ENCODE measurements at regions not wholly inside any gene's neighbourhood (a gene's known extent, or its start where the extent isn't known, plus 50 kb on each side); places are given as distances from the start of the nearest gene placed in this dataset.

DNA sequence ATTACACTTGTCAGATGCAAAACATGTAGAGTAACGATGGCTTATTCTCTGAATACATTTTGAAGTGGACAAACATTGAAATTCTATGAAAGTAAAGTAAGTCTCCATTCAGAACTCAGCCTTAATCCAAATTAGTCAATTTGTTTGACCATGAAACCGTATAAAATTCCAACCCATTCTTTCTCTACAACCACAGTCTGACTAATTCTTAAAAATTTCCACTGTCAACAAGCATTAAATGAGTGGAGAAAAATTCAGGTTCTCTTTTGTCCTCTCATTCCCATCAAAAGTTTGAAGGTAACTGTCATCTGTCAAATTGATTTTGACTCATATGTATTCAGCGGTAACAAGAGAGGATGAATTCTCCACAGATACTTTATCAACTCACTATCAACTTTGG, 1031.5 kb downstream of the SORCS1 start:
- no peak overlapping the region for H3K4ac ChIP-seq (ENCODE audit: low read depth, low read length)
- H3K9ac ChIP-seq (ENCODE audit: low read depth, low read length): no peak overlapping the region
- no peaks in the 10 kb centered on the region for H3K4me1 ChIP-seq (ENCODE audit: control insufficient read depth, insufficient read depth, low read length)
- H3K27ac ChIP-seq (ENCODE audit: insufficient read depth, low read length): no peak overlapping the region
- ATAC-seq (ENCODE audit: low read depth): no peak
- no peak overlapping the region for H4K8ac ChIP-seq (ENCODE audit: low read depth in 2 of 2, low read length in 2 of 2)
- POLR2A ChIA-PET (ENCODE audit: unreplicated experiment): no interaction called here
- in situ Hi-C loops (cut with MboI; ENCODE audit: low sequenced_read_pairs): no loop called here
- no peaks in the 10 kb centered on the region for H4K20me1 ChIP-seq (ENCODE audit: insufficient read depth, low read length)
- H2BK5ac ChIP-seq (ENCODE audit: low read depth, low read length, poor library complexity, severe bottlenecking): no peak overlapping the region
- DNase-seq: no peak
- H2AK5ac ChIP-seq (ENCODE audit: low read depth, low read length): no peak overlapping the region
- no peak overlapping the region for H3K4me2 ChIP-seq (ENCODE audit: low read depth, low read length)
- no peak overlapping the region for H2AK9ac ChIP-seq (replicated peaks; ENCODE audit: low read depth, low read length, poor library complexity)
- no peaks in the 10 kb centered on the region for H3K36me3 ChIP-seq (ENCODE audit: control insufficient read depth, insufficient read depth, low read length)
- no peak overlapping the region for H4K5ac ChIP-seq (ENCODE audit: low read depth, low read length)
- H3K9me3 ChIP-seq (ENCODE audit: control insufficient read depth, insufficient read depth, low read length): peaks cover 3% of the 10 kb centered on the region
- no peak overlapping the region for H3K56ac ChIP-seq (ENCODE audit: extremely low read depth, insufficient read depth, low read length)
- no peak overlapping the region for H2BK20ac ChIP-seq (ENCODE audit: low read depth, low read length)
- CTCF ChIA-PET: no interaction called here
- H3K27me3 ChIP-seq (ENCODE audit: control insufficient read depth, insufficient read depth, low read length): no peaks in the 10 kb centered on the region
- intact Hi-C loops (cut with micrococcal nuclease): no loop called here
- no peak overlapping the region for H3K14ac ChIP-seq (replicated peaks; ENCODE audit: low read depth, low read length)
- no peak overlapping the region for H2BK15ac ChIP-seq (ENCODE audit: low read depth, low read length)
- H3K4me3 ChIP-seq (ENCODE audit: insufficient read depth, low read depth, low read length): no peak overlapping the region
- no peak overlapping the region for H3K23ac ChIP-seq (ENCODE audit: low read depth, low read length)
- no CpG with 5 or more reads among the region's 3 CpGs for WGBS, 2 experiments (ENCODE audit: extremely low coverage in 2 of 2, insufficient read length in 1 of 2)
- no TSS peak for BruUV-seq (replicated peaks)
- no peak for TF ChIP-seq CHD1 (IDR thresholded peaks at IDR 0.05; ENCODE audit: low read depth, low read length)
- TF ChIP-seq MAZ (IDR thresholded peaks at IDR 0.05; ENCODE audit: borderline replicate concordance, low read depth, low read length): no peak
- no peak for TF ChIP-seq NFE2L2 (IDR thresholded peaks at IDR 0.05; ENCODE audit: low read depth, low read length)
- TF ChIP-seq USF2 (IDR thresholded peaks at IDR 0.05; ENCODE audit: low read depth, low read length): no peak
- TF ChIP-seq CTCF (conservative IDR thresholded peaks at IDR 0.05; ENCODE audit: low read depth, low read length): no peak
- H4K91ac ChIP-seq (ENCODE audit: insufficient read depth, low read depth, low read length): no peak overlapping the region
- no peak overlapping the region for H3K18ac ChIP-seq (ENCODE audit: low read depth, low read length)
- dilution Hi-C loops (cut with HindIII; ENCODE audit: low sequenced_read_pairs, unreplicated experiment): no loop called here
- no peaks in the 10 kb centered on the region for H3K79me1 ChIP-seq (ENCODE audit: low read depth in 1 of 2, low read length in 2 of 2)
- no peak overlapping the region for H2AFZ ChIP-seq (replicated peaks; ENCODE audit: low read length, poor library complexity)
- no peaks in the 10 kb centered on the region for H3K9me1 ChIP-seq (ENCODE audit: insufficient read depth, low read length)
- no peak overlapping the region for H2BK120ac ChIP-seq (ENCODE audit: low read depth, low read length)
